Right renal pelvis (tissue), 4 donors: ENCODE measurements at regions not wholly inside any gene's neighbourhood (a gene's known extent, or its start where the extent isn't known, plus 50 kb on each side); places are given as distances from the start of the nearest gene placed in this dataset.

Source experiments
- DNase-seq, 4 donors: peaks; one replicate each; pipeline ENCODE4 v3.0.0-alpha.2; 2013; ENCODE audit warnings: low read depth in 4 of 4, low spot score in 3 of 4, missing footprints in 1 of 4

GRCh38 chr15:25180606-25181292 is 226.0 kb downstream of the SNRPN start:
- no peak for DNase-seq

GRCh38 chr15:25181293-25182097 is 226.7 kb downstream of the SNRPN start:
- DNase-seq: no peak

GRCh38 chr15:25182098-25182478 is 227.3 kb downstream of the SNRPN start:
- no peak for DNase-seq

- DNase-seq: no peak
These were observed 228.1 kb downstream of the SNRPN start for GRCh38 chr15:25182736-25183445.

GRCh38 chr15:25183581-25184251 is 228.9 kb downstream of the SNRPN start:
- DNase-seq: no peak

- no peak for DNase-seq
These were observed 229.8 kb downstream of the SNRPN start for GRCh38 chr15:25184356-25185155.

GRCh38 chr15:25185156-25185710 is 230.4 kb downstream of the SNRPN start:
- no peak for DNase-seq

- no peak for DNase-seq
These were observed 231.0 kb downstream of the SNRPN start for GRCh38 chr15:25185791-25186190.

- DNase-seq: no peak
These were observed 231.6 kb downstream of the SNRPN start for GRCh38 chr15:25186411-25186810.

GRCh38 chr15:25186906-25187645 is 232.3 kb downstream of the SNRPN start:
- no peak for DNase-seq

GRCh38 chr15:25188051-25188450 is 233.3 kb downstream of the SNRPN start:
- no peak for DNase-seq

GRCh38 chr15:25188551-25189101 is 233.8 kb downstream of the SNRPN start:
- DNase-seq: no peak

- no peak for DNase-seq
These were observed 234.8 kb downstream of the SNRPN start for GRCh38 chr15:25189551-25189950.

- DNase-seq: no peak
These were observed 237.9 kb downstream of the SNRPN start for GRCh38 chr15:25192651-25193050.

GRCh38 chr15:25207369-25207768 is 231.5 kb downstream of the UBE3A start:
- no peak for DNase-seq

- no peak for DNase-seq
These were observed 230.1 kb downstream of the UBE3A start for GRCh38 chr15:25208735-25209134.

- DNase-seq: no peak
These were observed 218.0 kb downstream of the UBE3A start for GRCh38 chr15:25220834-25221233.

- no peak for DNase-seq
These were observed 214.4 kb downstream of the UBE3A start for GRCh38 chr15:25224396-25224795.

- no peak for DNase-seq
These were observed 212.5 kb downstream of the UBE3A start for GRCh38 chr15:25226360-25226759.
